ENCODE measurements at regions not wholly inside any gene's neighbourhood (a gene's known extent, or its start where the extent isn't known, plus 50 kb on each side); places are given as distances from the start of the nearest gene placed in this dataset.

GRCh38 chr2:5889519-5889918, 197.3 kb downstream of the SOX11 start:
- TF ChIP-seq CTCF (conservative IDR thresholded peaks at IDR 0.05), result no peak
- TF ChIP-seq ZFX (IDR thresholded peaks at IDR 0.05), result no peak
